ENCODE measurements at regions not wholly inside any gene's neighbourhood (a gene's known extent, or its start where the extent isn't known, plus 50 kb on each side); places are given as distances from the start of the nearest gene placed in this dataset.

GRCh38 chr21:18914570-18914969 is 511.0 kb upstream of the TMPRSS15 start:
- Histone ChIP-seq H3K4me1 (no peaks in the 10 kb centered on the region), H3K9me3 (no peaks in the 10 kb centered on the region), H3K27me3 (no peaks in the 10 kb centered on the region), H3K4me3 (no peak overlapping the region), H3K36me3 (ENCODE audit: low read depth, missing control alignments) (no peaks in the 10 kb centered on the region), H3K27ac (no peak overlapping the region)
- 90 to 96% methylated on average over 2 of the region's 2 CpGs for WGBS, 2 donors
- DNase-seq = no peak
- intact Hi-C loops (cut with DNase I; ENCODE audit: low total_unique reads) = no loop called here
- TF ChIP-seq CTCF (IDR thresholded peaks at IDR 0.05) = no peak
- no peak for TF ChIP-seq POLR2A (IDR thresholded peaks at IDR 0.05)

- no peaks in the 10 kb centered on the region for H3K9me3 ChIP-seq
- no peaks in the 10 kb centered on the region for H3K27me3 ChIP-seq
- no peaks in the 10 kb centered on the region for H3K4me1 ChIP-seq
- H3K36me3 ChIP-seq (ENCODE audit: low read depth, missing control alignments) = no peaks in the 10 kb centered on the region
- no peak for TF ChIP-seq POLR2A (IDR thresholded peaks at IDR 0.05)
- TF ChIP-seq CTCF (IDR thresholded peaks at IDR 0.05) = no peak
- H3K4me3 ChIP-seq = no peak overlapping the region
- WGBS, 2 donors = 32 to 35% methylated on average over 5 to 6 of the region's 6 CpGs
- no peak overlapping the region for H3K27ac ChIP-seq
- intact Hi-C loops (cut with DNase I; ENCODE audit: low total_unique reads) = no loop called here
- no peak for DNase-seq
Measured at GRCh38 chr21:18917622-18918021, 514.0 kb upstream of the TMPRSS15 start.

- TF ChIP-seq CTCF (IDR thresholded peaks at IDR 0.05) (no peak), POLR2A (IDR thresholded peaks at IDR 0.05) (no peak)
- H3K4me3 ChIP-seq = no peak overlapping the region
- intact Hi-C loops (cut with DNase I; ENCODE audit: low total_unique reads) = no loop called here
- no peaks in the 10 kb centered on the region for H3K36me3 ChIP-seq (ENCODE audit: low read depth, missing control alignments)
- DNase-seq = no peak
- no peaks in the 10 kb centered on the region for H3K9me3 ChIP-seq
- no peak overlapping the region for H3K27ac ChIP-seq
- H3K27me3 ChIP-seq = no peaks in the 10 kb centered on the region
- H3K4me1 ChIP-seq = no peaks in the 10 kb centered on the region
Measured at GRCh38 chr21:18931237-18931636, 527.7 kb upstream of the TMPRSS15 start.

GRCh38 chr21:18937337-18937736 is 533.8 kb upstream of the TMPRSS15 start:
- no peak for DNase-seq
- Histone ChIP-seq H3K4me3 (no peak overlapping the region), H3K27ac (no peak overlapping the region), H3K27me3 (no peaks in the 10 kb centered on the region), H3K36me3 (ENCODE audit: low read depth, missing control alignments) (no peaks in the 10 kb centered on the region), H3K9me3 (no peaks in the 10 kb centered on the region), H3K4me1 (no peaks in the 10 kb centered on the region)
- TF ChIP-seq CTCF (IDR thresholded peaks at IDR 0.05) = no peak
- 77 to 79% methylated on average over 7 of the region's 7 CpGs for WGBS, 2 donors
- intact Hi-C loops (cut with DNase I; ENCODE audit: low total_unique reads) = no loop called here

GRCh38 chr21:18940791-18941190 is 537.2 kb upstream of the TMPRSS15 start:
- Histone ChIP-seq H3K36me3 (ENCODE audit: low read depth, missing control alignments) (no peaks in the 10 kb centered on the region), H3K4me1 (no peaks in the 10 kb centered on the region), H3K4me3 (no peak overlapping the region), H3K27ac (no peak overlapping the region), H3K27me3 (no peaks in the 10 kb centered on the region), H3K9me3 (no peaks in the 10 kb centered on the region)
- intact Hi-C loops (cut with DNase I; ENCODE audit: low total_unique reads) = no loop called here
- no peak for DNase-seq
- WGBS, 2 donors = 92% methylated on average over 4 of the region's 4 CpGs
- TF ChIP-seq CTCF (IDR thresholded peaks at IDR 0.05) (no peak), POLR2A (IDR thresholded peaks at IDR 0.05) (no peak)
